Mesendoderm (in vitro differentiated cells): ENCODE measurements at regions not wholly inside any gene's neighbourhood (a gene's known extent, or its start where the extent isn't known, plus 50 kb on each side); places are given as distances from the start of the nearest gene placed in this dataset.

Experiments
- DNase-seq: peaks from one replicate; pipeline ENCODE4 v3.0.0; 2013
- H2AK5ac ChIP-seq: 2 replicates; pipeline ENCODE4 v1.6.1; 2013; ENCODE audit warnings: low read length, inconsistent platforms
- H2BK120ac ChIP-seq: 2 replicates; pipeline ENCODE4 v1.6.1; 2013; ENCODE audit warnings: low read depth, mild to moderate bottlenecking, low read length, moderate library complexity, mixed read lengths
- H2BK15ac ChIP-seq: replicated peaks from 2 replicates; pipeline ENCODE4 v1.6.1; 2013; ENCODE audit warnings: low read depth, mild to moderate bottlenecking, moderate library complexity
- H2BK5ac ChIP-seq: 2 replicates; pipeline ENCODE4 v1.6.1; 2013; ENCODE audit warnings: low read length, inconsistent platforms
- H3K18ac ChIP-seq: 2 replicates; pipeline ENCODE4 v1.6.1; 2013; ENCODE audit warnings: mild to moderate bottlenecking, low read length, mixed read lengths
- H3K23ac ChIP-seq: one replicate; pipeline ENCODE4 v1.6.1; 2013; ENCODE audit warnings: low read length
- H3K27ac ChIP-seq: 2 replicates; pipeline ENCODE4 v1.5.1; 2013; ENCODE audit warnings: low read depth, mild to moderate bottlenecking, inconsistent platforms, low read length, moderate library complexity
- H3K27me3 ChIP-seq: 2 replicates; pipeline ENCODE4 v1.6.1; 2013; ENCODE audit warnings: low read length, control low read depth, mild to moderate bottlenecking, inconsistent platforms; ENCODE audit not compliant: insufficient read depth, poor library complexity
- H3K36me3 ChIP-seq: 2 replicates; pipeline ENCODE4 v1.6.1; 2013; ENCODE audit warnings: low read length, inconsistent platforms; ENCODE audit not compliant: control insufficient read depth, insufficient read depth
- H3K4ac ChIP-seq: one replicate; pipeline ENCODE4 v1.6.1; 2013; ENCODE audit warnings: low read depth, mild to moderate bottlenecking, low read length, moderate library complexity
- H3K4me1 ChIP-seq: 2 replicates; pipeline ENCODE4 v1.6.1; 2013; ENCODE audit warnings: low read depth, low read length, inconsistent platforms; ENCODE audit not compliant: control insufficient read depth
- H3K4me2 ChIP-seq: 2 replicates; pipeline ENCODE4 v1.6.1; 2013; ENCODE audit warnings: low read length
- H3K4me3 ChIP-seq: 2 replicates; pipeline ENCODE4 v1.5.1; 2013; ENCODE audit warnings: mild to moderate bottlenecking, low read length
- H3K56ac ChIP-seq: one replicate; pipeline ENCODE4 v1.6.1; 2013; ENCODE audit warnings: low read length
- H3K79me1 ChIP-seq: 2 replicates; pipeline ENCODE4 v1.6.1; 2013; ENCODE audit warnings: low read length, inconsistent platforms
- H3K79me2 ChIP-seq: 2 replicates; pipeline ENCODE4 v1.6.1; 2013; ENCODE audit warnings: mild to moderate bottlenecking, low read length; ENCODE audit not compliant: control insufficient read depth, insufficient read depth
- H3K9ac ChIP-seq: 2 replicates; pipeline ENCODE4 v1.6.1; 2013; ENCODE audit warnings: low read length, inconsistent platforms
- H4K5ac ChIP-seq: one replicate; pipeline ENCODE4 v1.6.1; 2013; ENCODE audit warnings: low read length
- H4K8ac ChIP-seq: one replicate; pipeline ENCODE4 v1.6.1; 2013; ENCODE audit warnings: low read depth, mild to moderate bottlenecking, control low read depth, low read length, moderate library complexity
- WGBS: extraction: QIAGEN DNeasy Blood & Tissue Kit; methylation state at CpG from one replicate; pipeline ENCODE4 v1.1.7; 2013; ENCODE audit warnings: low lambda C conversion rate, missing lambda C conversion rate; ENCODE audit not compliant: insufficient coverage; ENCODE audit errors: extremely low coverage; 5-methylcytosine and 5-hydroxymethylcytosine counted together

DNA sequence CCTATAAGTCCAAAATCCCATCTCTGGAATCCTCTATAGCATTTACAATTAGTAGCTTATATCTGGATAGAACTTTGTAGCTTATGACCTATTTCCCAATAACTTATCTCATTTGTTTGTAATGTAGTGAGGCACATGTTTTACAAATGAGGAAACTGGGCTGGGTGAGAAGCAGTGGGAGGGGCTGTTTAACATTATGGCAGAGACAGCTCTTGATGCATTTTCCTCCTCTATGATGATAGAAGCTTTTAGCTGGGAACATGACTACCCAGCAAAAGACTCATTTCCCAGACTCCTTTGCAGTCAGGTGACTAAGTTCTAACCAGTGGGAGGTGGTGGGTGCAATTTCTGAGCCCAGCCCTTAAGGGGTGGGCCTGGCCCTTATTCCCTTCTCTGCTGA is 179.7 kb downstream of the TTC8 start:
- Histone ChIP-seq H4K5ac (no peak overlapping the region), H3K23ac (no peak overlapping the region), H2BK120ac (no peak overlapping the region), H3K4me2 (no peak overlapping the region), H3K79me1 (no peaks in the 10 kb centered on the region), H3K79me2 (no peaks in the 10 kb centered on the region), H2BK5ac (no peak overlapping the region), H3K27me3 (no peaks in the 10 kb centered on the region), H3K4ac (no peak overlapping the region), H3K9ac (no peak overlapping the region), H4K8ac (no peak overlapping the region), H3K36me3 (no peaks in the 10 kb centered on the region), H3K18ac (no peak overlapping the region), H3K4me1 (no peaks in the 10 kb centered on the region), H2AK5ac (no peak overlapping the region), H3K27ac (no peak overlapping the region), H3K56ac (no peak overlapping the region), H2BK15ac (no peak overlapping the region), H3K4me3 (no peak overlapping the region)
- DNase-seq, result no peak

DNA sequence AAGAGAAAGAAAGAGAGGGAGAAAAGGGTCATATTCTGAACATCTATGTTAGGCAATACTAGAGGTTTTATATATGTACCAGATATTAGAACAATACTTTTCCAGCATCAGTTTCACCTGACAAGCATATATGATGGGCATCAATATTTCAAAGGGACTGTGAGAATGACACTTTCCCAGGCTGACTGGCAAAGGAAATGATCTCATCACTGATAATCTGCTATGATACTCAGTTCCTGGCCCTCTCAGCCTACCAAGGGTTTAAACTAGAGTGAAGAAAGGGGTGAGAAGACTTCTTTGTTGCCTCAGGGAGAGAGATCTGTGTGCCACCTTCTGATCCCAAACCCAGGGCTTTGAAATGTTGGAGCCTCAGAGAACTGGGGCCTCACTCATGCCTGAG is 183.5 kb downstream of the TTC8 start:
- no peak overlapping the region for H4K5ac ChIP-seq
- H3K56ac ChIP-seq, result no peak overlapping the region
- H3K18ac ChIP-seq, result no peak overlapping the region
- no peak overlapping the region for H2BK15ac ChIP-seq
- H4K8ac ChIP-seq, result no peak overlapping the region
- H3K4me2 ChIP-seq, result no peak overlapping the region
- no peak overlapping the region for H3K27ac ChIP-seq
- H3K79me1 ChIP-seq, result no peaks in the 10 kb centered on the region
- H2BK120ac ChIP-seq, result no peak overlapping the region
- H2BK5ac ChIP-seq, result no peak overlapping the region
- H3K27me3 ChIP-seq, result no peaks in the 10 kb centered on the region
- DNase-seq, result no peak
- no peak overlapping the region for H3K9ac ChIP-seq
- no peak overlapping the region for H3K4me3 ChIP-seq
- no peak overlapping the region for H3K4ac ChIP-seq
- H3K23ac ChIP-seq, result no peak overlapping the region
- no peaks in the 10 kb centered on the region for H3K79me2 ChIP-seq
- H2AK5ac ChIP-seq, result no peak overlapping the region
- H3K36me3 ChIP-seq, result no peaks in the 10 kb centered on the region
- no peaks in the 10 kb centered on the region for H3K4me1 ChIP-seq

- Histone ChIP-seq H3K4me2 (no peak overlapping the region), H3K4ac (no peak overlapping the region), H2BK120ac (no peak overlapping the region), H2AK5ac (no peak overlapping the region), H3K9ac (no peak overlapping the region), H2BK15ac (no peak overlapping the region), H3K36me3 (no peaks in the 10 kb centered on the region), H3K79me1 (no peaks in the 10 kb centered on the region), H2BK5ac (no peak overlapping the region), H3K56ac (no peak overlapping the region), H3K4me3 (no peak overlapping the region), H4K8ac (no peak overlapping the region), H3K4me1 (no peaks in the 10 kb centered on the region), H3K27ac (no peak overlapping the region), H3K23ac (no peak overlapping the region), H3K27me3 (no peaks in the 10 kb centered on the region), H3K18ac (no peak overlapping the region), H4K5ac (no peak overlapping the region), H3K79me2 (no peaks in the 10 kb centered on the region)
- WGBS, result 100% methylated on average over 2 of the region's 10 CpGs
- peak; percentile 30 for DNase-seq
Observed at GRCh38 chr14:89011355-89012281, 187.2 kb downstream of the TTC8 start.

GRCh38 chr14:89012282-89013097 is 188.0 kb downstream of the TTC8 start:
- Histone ChIP-seq H3K9ac (no peak overlapping the region), H3K36me3 (no peaks in the 10 kb centered on the region), H2BK120ac (no peak overlapping the region), H3K79me1 (no peaks in the 10 kb centered on the region), H3K23ac (no peak overlapping the region), H3K56ac (no peak overlapping the region), H3K79me2 (no peaks in the 10 kb centered on the region), H2BK15ac (no peak overlapping the region), H4K8ac (no peak overlapping the region), H2AK5ac (no peak overlapping the region), H3K4ac (no peak overlapping the region), H3K27ac (peak overlapping the region; percentile 52), H3K4me1 (no peaks in the 10 kb centered on the region), H4K5ac (no peak overlapping the region), H3K4me2 (no peak overlapping the region), H3K4me3 (no peak overlapping the region), H2BK5ac (no peak overlapping the region), H3K27me3 (no peaks in the 10 kb centered on the region), H3K18ac (no peak overlapping the region)
- WGBS, result no CpG with 5 or more reads among the region's 14 CpGs
- DNase-seq, result peak; percentile 82

GRCh38 chr14:89013098-89013504 is 188.7 kb downstream of the TTC8 start:
- Histone ChIP-seq H2BK5ac (no peak overlapping the region), H3K36me3 (no peaks in the 10 kb centered on the region), H4K8ac (no peak overlapping the region), H3K27me3 (no peaks in the 10 kb centered on the region), H3K4ac (no peak overlapping the region), H3K18ac (no peak overlapping the region), H4K5ac (no peak overlapping the region), H3K79me2 (no peaks in the 10 kb centered on the region), H3K4me1 (no peaks in the 10 kb centered on the region), H3K4me3 (no peak overlapping the region), H3K9ac (no peak overlapping the region), H3K23ac (no peak overlapping the region), H3K27ac (peak overlapping the region; percentile 52), H3K56ac (no peak overlapping the region), H2AK5ac (no peak overlapping the region), H2BK120ac (no peak overlapping the region), H3K79me1 (no peaks in the 10 kb centered on the region), H3K4me2 (no peak overlapping the region), H2BK15ac (no peak overlapping the region)
- DNase-seq, result peak; percentile 88
- no CpG with 5 or more reads among the region's 7 CpGs for WGBS
